GM19238 (cell line): ENCODE measurements at regions not wholly inside any gene's neighbourhood (a gene's known extent, or its start where the extent isn't known, plus 50 kb on each side); places are given as distances from the start of the nearest gene placed in this dataset.

Experiments used
- DNase-seq: peaks from one replicate; pipeline ENCODE4 v3.0.0; 2011; ENCODE audit warnings: low spot score; ENCODE audit not compliant: insufficient read length

GRCh38 chr3:180531303-180532278, 70.4 kb upstream of the TTC14 start:
- no peak for DNase-seq

DNA sequence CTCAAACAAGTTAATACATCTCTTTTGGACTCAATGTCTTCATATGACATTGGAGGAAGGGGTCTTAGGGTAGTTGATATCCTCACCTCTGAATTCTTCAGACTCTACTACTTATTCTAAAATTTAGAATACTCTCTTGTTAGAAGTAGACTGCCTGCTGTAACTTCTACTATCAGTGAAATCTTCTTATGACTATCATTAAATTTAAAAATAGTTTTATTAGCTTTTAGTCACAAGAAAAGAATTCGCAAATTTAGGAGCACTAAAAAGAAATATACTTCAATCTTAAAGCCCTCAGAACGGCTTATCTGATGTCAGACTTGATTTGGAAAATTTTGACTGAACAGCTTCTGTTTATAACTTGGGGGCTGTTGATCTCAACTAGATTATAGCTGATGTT, 67.1 kb upstream of the TTC14 start:
- no peak for DNase-seq

GRCh38 chr3:180538493-180538892, 63.5 kb upstream of the TTC14 start:
- no peak for DNase-seq

DNA sequence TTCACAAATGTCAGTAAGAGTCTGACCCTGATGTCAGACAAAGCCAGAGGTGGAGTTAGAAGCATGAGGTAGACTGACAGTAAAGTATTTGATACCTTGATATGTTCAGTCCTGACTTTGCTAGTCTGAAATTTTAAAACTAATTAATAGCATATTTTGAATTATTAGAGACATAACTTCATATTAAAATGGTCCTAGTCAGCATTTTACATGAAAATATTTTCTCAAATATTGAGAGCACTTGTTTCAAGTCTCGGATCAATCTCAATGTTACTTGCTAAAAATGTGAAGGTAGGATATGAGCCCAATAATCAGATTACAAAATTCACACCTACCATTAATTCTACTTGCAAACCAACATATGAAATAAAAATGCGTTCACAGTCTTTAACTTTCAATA, 58.1 kb upstream of the TTC14 start:
- no peak for DNase-seq

- DNase-seq = no peak
These were observed 55.1 kb upstream of the TTC14 start for GRCh38 chr3:180546863-180547262.

GRCh38 chr3:180548050-180548449, 53.9 kb upstream of the TTC14 start:
- DNase-seq = no peak
